H1 (cell line): ENCODE measurements at regions not wholly inside any gene's neighbourhood (a gene's known extent, or its start where the extent isn't known, plus 50 kb on each side); places are given as distances from the start of the nearest gene placed in this dataset.

Experiments used
- CTCF ChIA-PET: fragments of 300-600 bp; sonication (Branson Sonifier 250); formaldehyde crosslinking; loops from one replicate; lab custom pipeline; 2021; ENCODE audit not compliant: partially characterized antibody; lab: Charles Lee
- POLR2A ChIA-PET: fragments of 300-600 bp; sonication (Branson Sonifier 250); formaldehyde crosslinking; loops from one replicate; lab custom pipeline; 2021; ENCODE audit warnings: inconsistent platforms; ENCODE audit not compliant: partially characterized antibody; lab: Charles Lee
- DNase-seq, 2 experiments: peaks; one replicate each; pipeline versions ENCODE4 v3.0.0 to v3.0.0-alpha.2; 2010 to 2022; ENCODE audit warnings: low spot score in 2 of 2, low read depth in 1 of 2, mixed read lengths in 1 of 2
- FAIRE-seq: peaks from 2 replicates; lab custom pipeline; 2011; peaks lifted over from hg19 to GRCh38; lab: Jason Lieb, UNC
- H2AFZ ChIP-seq: 2 replicates; pipeline ENCODE4 v1.8.1; 2012; ENCODE audit warnings: low read length, inconsistent platforms
- H2AK5ac ChIP-seq: 2 replicates; pipeline ENCODE4 v1.6.1; 2013; ENCODE audit warnings: low read depth, low read length
- H2BK120ac ChIP-seq: replicated peaks from 2 replicates; pipeline ENCODE3; 2013; ENCODE audit warnings: low read depth, low read length, inconsistent platforms
- H2BK12ac ChIP-seq: 2 replicates; pipeline ENCODE4 v1.6.1; 2013; ENCODE audit warnings: low read depth, low read length
- H2BK15ac ChIP-seq: 2 replicates; pipeline ENCODE4 v1.6.1; 2013; ENCODE audit warnings: low read length
- H2BK20ac ChIP-seq: 2 replicates; pipeline ENCODE4 v1.6.1; 2013; ENCODE audit warnings: low read length
- H2BK5ac ChIP-seq: 2 replicates; pipeline ENCODE4 v1.6.1; 2013; ENCODE audit warnings: low read depth, low read length
- H3K14ac ChIP-seq: 2 replicates; pipeline ENCODE4 v1.6.1; 2013; ENCODE audit warnings: inconsistent platforms; ENCODE audit not compliant: insufficient read length
- H3K18ac ChIP-seq: 2 replicates; pipeline ENCODE4 v1.6.1; 2013; ENCODE audit warnings: low read length; ENCODE audit errors: extremely low read depth
- H3K23ac ChIP-seq: 2 replicates; pipeline ENCODE4 v1.6.1; 2013; ENCODE audit warnings: inconsistent platforms; ENCODE audit not compliant: insufficient read length
- H3K23me2 ChIP-seq: 2 replicates; pipeline ENCODE4 v1.6.1; 2013; ENCODE audit warnings: low read depth, low read length
- H3K27ac ChIP-seq: 2 replicates; pipeline ENCODE4 v1.6.1; 2011; ENCODE audit warnings: low read depth, low read length, inconsistent platforms
- H3K27me3 ChIP-seq, 4 experiments: replicated peaks in 1 of 4; 1 replicate in 1 of 4; 2 replicates in 3 of 4; pipeline versions ENCODE4 v1.6.1 to v1.8.1; 2011 to 2013; ENCODE audit warnings: low read length in 3 of 4, mild to moderate bottlenecking in 3 of 4, inconsistent platforms in 2 of 4, mixed read lengths in 2 of 4, moderate library complexity in 1 of 4; ENCODE audit not compliant: control insufficient read depth in 3 of 4, insufficient read depth in 3 of 4; ENCODE audit errors: extremely low read depth in 1 of 4
- H3K36me3 ChIP-seq, 4 experiments: 2 replicates each; pipeline versions ENCODE4 v1.6.1 to v1.8.1; 2011 to 2013; ENCODE audit warnings: mild to moderate bottlenecking in 4 of 4, low read length in 3 of 4, moderate library complexity in 2 of 4, control low read depth in 1 of 4, inconsistent platforms in 1 of 4; ENCODE audit not compliant: insufficient read depth in 4 of 4, control insufficient read depth in 2 of 4
- H3K4ac ChIP-seq: replicated peaks from 2 replicates; pipeline ENCODE3; 2013; ENCODE audit warnings: low read length, low read depth, mixed read lengths, inconsistent platforms; ENCODE audit not compliant: insufficient read length
- H3K4me1 ChIP-seq, 4 experiments: replicated peaks in 1 of 4; 1 replicate in 1 of 4; 2 replicates in 3 of 4; pipeline versions ENCODE4 v1.6.1 to v1.8.1; 2011 to 2013; ENCODE audit warnings: low read length in 3 of 4, inconsistent platforms in 2 of 4, mixed read lengths in 1 of 4; ENCODE audit not compliant: insufficient read depth in 4 of 4, control insufficient read depth in 3 of 4
- H3K4me2 ChIP-seq, 2 experiments: 2 replicates each; pipeline versions ENCODE4 v1.6.1 to v1.8.1; 2011 to 2013; ENCODE audit warnings: low read depth in 2 of 2, low read length in 2 of 2, control low read depth in 1 of 2, inconsistent platforms in 1 of 2, mild to moderate bottlenecking in 1 of 2; ENCODE audit not compliant: insufficient read depth in 1 of 2
- H3K4me3 ChIP-seq, 4 experiments: fragments of 200-600, 300-600 bp in 1 of 4; sonication (generic), shearing (Covaris generic), sonication (Bioruptor Twin) in 1 of 4; 2 replicates each; pipeline versions ENCODE4 v1.5.1 to v1.8.1; 2011 to 2016; ENCODE audit warnings: low read length in 4 of 4, low read depth in 3 of 4, control low read depth in 2 of 4, inconsistent platforms in 2 of 4, mild to moderate bottlenecking in 2 of 4, mixed read lengths in 1 of 4, moderate library complexity in 1 of 4; ENCODE audit not compliant: insufficient read depth in 2 of 4; ENCODE audit errors: extremely low read depth in 1 of 4
- H3K56ac ChIP-seq: replicated peaks from 2 replicates; pipeline ENCODE3; 2013; ENCODE audit warnings: low read depth, mild to moderate bottlenecking, mixed read lengths, low read length, inconsistent platforms; ENCODE audit not compliant: insufficient read length
- H3K79me1 ChIP-seq: 2 replicates; pipeline ENCODE4 v1.6.1; 2013; ENCODE audit warnings: low read depth, low read length, control low read depth
- H3K79me2 ChIP-seq, 2 experiments: 2 replicates each; pipeline versions ENCODE4 v1.6.1 to v1.8.1; 2012 to 2013; ENCODE audit warnings: low read length in 2 of 2, mild to moderate bottlenecking in 2 of 2, inconsistent platforms in 1 of 2; ENCODE audit not compliant: insufficient read depth in 2 of 2, control insufficient read depth in 1 of 2
- H3K9ac ChIP-seq, 4 experiments: replicated peaks in 1 of 4; 1 replicate in 1 of 4; 2 replicates in 3 of 4; pipeline versions ENCODE4 v1.6.1 to v1.8.1; 2011 to 2013; ENCODE audit warnings: low read depth in 3 of 4, low read length in 3 of 4, control low read depth in 2 of 4, mild to moderate bottlenecking in 2 of 4, moderate library complexity in 2 of 4, inconsistent platforms in 1 of 4; ENCODE audit errors: extremely low read depth in 1 of 4
- H3K9me3 ChIP-seq, 2 experiments: 2 replicates each; pipeline versions ENCODE4 v1.6.1 to v1.8.1; 2012 to 2013; ENCODE audit warnings: mild to moderate bottlenecking in 2 of 2, moderate library complexity in 2 of 2, control low read depth in 1 of 2, inconsistent platforms in 1 of 2, low read depth in 1 of 2, low read length in 1 of 2, mixed read lengths in 1 of 2; ENCODE audit not compliant: insufficient read depth in 2 of 2
- H4K20me1 ChIP-seq, 2 experiments: replicated peaks in 1 of 2; 2 replicates each; pipeline versions ENCODE3 to v1.8.1; 2011 to 2013; ENCODE audit warnings: inconsistent platforms in 2 of 2, low read length in 2 of 2, mild to moderate bottlenecking in 1 of 2; ENCODE audit not compliant: insufficient read depth in 2 of 2, control insufficient read depth in 1 of 2
- H4K5ac ChIP-seq: 2 replicates; pipeline ENCODE4 v1.6.1; 2013; ENCODE audit warnings: low read length, low read depth, mixed read lengths, inconsistent platforms; ENCODE audit not compliant: insufficient read length
- H4K8ac ChIP-seq: 2 replicates; pipeline ENCODE4 v1.8.0; 2013; ENCODE audit warnings: mild to moderate bottlenecking, moderate library complexity, low read length, inconsistent platforms; ENCODE audit not compliant: insufficient read depth; ENCODE audit errors: extremely low read depth
- H4K91ac ChIP-seq: replicated peaks from 2 replicates; pipeline ENCODE3; 2013; ENCODE audit warnings: low read length, mixed read lengths, inconsistent platforms; ENCODE audit not compliant: insufficient read length
- CBX5 ChIP-seq: fragments of 300-800, 300-1000 bp; sonication (generic); IDR thresholded peaks from 2 replicates; pipeline ENCODE4 v1.7.1; 2016; ENCODE audit warnings: antibody characterized with exemption, low read length, low read depth
- CREB1 ChIP-seq: IDR thresholded peaks from 2 replicates; pipeline ENCODE4 v1.6.1; 2012; ENCODE audit warnings: inconsistent platforms
- EZH2 ChIP-seq: fragments of 200-600 bp; sonication (generic); IDR thresholded peaks from 2 replicates; pipeline ENCODE4 v1.7.1; 2012; ENCODE audit warnings: low read depth, mild to moderate bottlenecking, moderate library complexity, low read length, inconsistent platforms; ENCODE audit not compliant: severe bottlenecking
- GTF2F1 ChIP-seq: IDR thresholded peaks from 2 replicates; pipeline ENCODE4 v1.6.1; 2012; ENCODE audit warnings: low read depth, low read length, improper control_type of control experiment, borderline replicate concordance
- HDAC2 ChIP-seq, 2 experiments: fragments of 300-600 bp in 1 of 2; sonication (generic) in 1 of 2; IDR thresholded peaks; 2 replicates each; pipeline ENCODE4 v1.6.1; 2011 to 2012; ENCODE audit warnings: low read depth in 2 of 2, low read length in 2 of 2, mild to moderate bottlenecking in 2 of 2, moderate library complexity in 2 of 2, borderline replicate concordance in 1 of 2, inconsistent platforms in 1 of 2
- MAFK ChIP-seq: IDR thresholded peaks from 2 replicates; pipeline ENCODE4 v1.6.1; 2012; ENCODE audit warnings: low read depth, mild to moderate bottlenecking, improper control_type of control experiment, low read length
- SAP30 ChIP-seq: fragments of 300-600 bp; sonication (generic); IDR thresholded peaks from 2 replicates; pipeline ENCODE4 v1.7.1; 2012; ENCODE audit warnings: low read length, moderate library complexity, mild to moderate bottlenecking, inconsistent platforms; ENCODE audit not compliant: insufficient read depth, insufficient replicate concordance
- SIRT6 ChIP-seq: IDR thresholded peaks from one replicate; pipeline ENCODE4 v1.7.1; 2012; ENCODE audit warnings: low read length, inconsistent platforms
- SP1 ChIP-seq: IDR thresholded peaks from 2 replicates; pipeline ENCODE4 v1.6.1; 2011; ENCODE audit warnings: low read depth, low read length
- TAF1 ChIP-seq: IDR thresholded peaks from 2 replicates; pipeline ENCODE4 v1.6.1; 2011; ENCODE audit warnings: mild to moderate bottlenecking, low read depth, low read length
- TCF12 ChIP-seq: IDR thresholded peaks from 2 replicates; pipeline ENCODE4 v1.6.1; 2011; ENCODE audit warnings: low read depth, mild to moderate bottlenecking, low read length
- ZNF274 ChIP-seq: IDR thresholded peaks from 2 replicates; pipeline ENCODE4 v1.7.0; 2012; ENCODE audit warnings: low read length, borderline replicate concordance; ENCODE audit errors: extremely low read depth
- WGBS, 2 experiments: shearing (Covaris generic) in 1 of 2; methylation state at CpG; one replicate each; pipeline versions ENCODE4 v1.1.6 to v1.1.7; 2013 to 2015; ENCODE audit warnings: low lambda C conversion rate in 2 of 2, mixed read lengths in 2 of 2, inconsistent platforms in 1 of 2, low coverage in 1 of 2, missing lambda C conversion rate in 1 of 2; ENCODE audit not compliant: insufficient replicate concordance in 2 of 2, insufficient coverage in 1 of 2, insufficient read length in 1 of 2; ENCODE audit errors: extremely low coverage in 1 of 2, missing lambda C conversion rate in 1 of 2; 5-methylcytosine and 5-hydroxymethylcytosine counted together
- TF ChIP-seq, protein P1 (sequence below): IDR thresholded peaks from 2 replicates; pipeline ENCODE4 v1.6.1; 2011; ENCODE audit warnings: low read depth, mild to moderate bottlenecking, low read length; ENCODE audit not compliant: insufficient read depth
- TF ChIP-seq, protein P2 (sequence below): IDR thresholded peaks from 2 replicates; pipeline ENCODE4 v1.6.1; 2011; ENCODE audit warnings: low read length, improper control_type of control experiment

DNA sequence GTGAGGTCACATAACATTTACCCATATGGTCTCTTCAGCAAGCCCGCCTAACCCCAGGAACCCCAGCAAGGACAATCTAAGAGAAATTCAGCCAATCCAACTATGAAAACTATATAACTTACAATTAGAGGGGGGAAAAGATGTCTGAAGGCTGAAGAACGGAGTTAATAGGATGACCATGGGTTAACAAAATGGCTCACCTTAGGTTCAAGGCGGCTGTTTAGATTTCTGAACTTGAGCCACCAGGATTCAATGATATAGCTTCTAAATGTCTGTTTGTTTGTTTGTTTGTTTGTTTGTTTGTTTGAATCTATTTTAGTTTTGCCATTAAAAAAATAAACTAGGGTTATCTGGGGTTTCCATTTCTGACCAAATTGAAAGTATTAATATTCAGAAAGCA is 109.8 kb upstream of the ZC3H12C start:
- H2BK120ac ChIP-seq, result no peak overlapping the region
- H3K18ac ChIP-seq, result no peak overlapping the region
- DNase-seq, result no peak
- H3K79me1 ChIP-seq, result no peaks in the 10 kb centered on the region
- no peak overlapping the region for H2AFZ ChIP-seq
- H3K36me3 ChIP-seq, result no peaks in the 10 kb centered on the region
- no peak overlapping the region for H3K27ac ChIP-seq
- H2AK5ac ChIP-seq, result no peak overlapping the region
- H3K4me3 ChIP-seq, result no peak overlapping the region
- H3K27me3 ChIP-seq, result no peaks in the 10 kb centered on the region
- H2BK15ac ChIP-seq, result no peak overlapping the region
- H4K91ac ChIP-seq, result no peak overlapping the region
- POLR2A ChIA-PET, result no interaction called here
- no peaks in the 10 kb centered on the region for H3K23me2 ChIP-seq
- no peak overlapping the region for H4K5ac ChIP-seq
- no peak overlapping the region for H2BK20ac ChIP-seq
- no peak for FAIRE-seq
- H3K4ac ChIP-seq, result no peak overlapping the region
- H4K20me1 ChIP-seq, result no peaks in the 10 kb centered on the region
- no peak overlapping the region for H2BK12ac ChIP-seq
- no peak overlapping the region for H3K14ac ChIP-seq
- no peak overlapping the region for H3K56ac ChIP-seq
- no peaks in the 10 kb centered on the region for H3K4me1 ChIP-seq
- no peak overlapping the region for H3K9ac ChIP-seq
- no peak overlapping the region for H3K4me2 ChIP-seq
- 90% methylated on average over 3 of the region's 3 CpGs; no CpG with 5 or more reads in 1 of the 2 experiments for WGBS, 2 experiments
- CTCF ChIA-PET, result interaction anchor here (1.3 kb wide), 1 partner anchor 14 kb away, joined by 3 read pairs; no protein-coding TSS in a partner anchor
- H3K23ac ChIP-seq, result no peak overlapping the region
- H4K8ac ChIP-seq, result no peak overlapping the region
- H3K9me3 ChIP-seq, result no peaks in the 10 kb centered on the region
- H3K79me2 ChIP-seq, result no peaks in the 10 kb centered on the region
- H2BK5ac ChIP-seq, result no peak overlapping the region
- TF ChIP-seq, protein P1, sequence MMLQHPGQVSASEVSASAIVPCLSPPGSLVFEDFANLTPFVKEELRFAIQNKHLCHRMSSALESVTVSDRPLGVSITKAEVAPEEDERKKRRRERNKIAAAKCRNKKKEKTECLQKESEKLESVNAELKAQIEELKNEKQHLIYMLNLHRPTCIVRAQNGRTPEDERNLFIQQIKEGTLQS, result no peak
- no peak for TF ChIP-seq SIRT6
- TF ChIP-seq HDAC2 (IDR thresholded peaks at IDR 0.05; ENCODE audit: borderline replicate concordance in 1 of 2, low read depth in 2 of 2, low read length in 2 of 2), result no peak
- TF ChIP-seq CBX5, result no peak
- TF ChIP-seq SP1, result no peak
- no peak for TF ChIP-seq CREB1
- TF ChIP-seq ZNF274, result no peak
- TF ChIP-seq, protein P2, sequence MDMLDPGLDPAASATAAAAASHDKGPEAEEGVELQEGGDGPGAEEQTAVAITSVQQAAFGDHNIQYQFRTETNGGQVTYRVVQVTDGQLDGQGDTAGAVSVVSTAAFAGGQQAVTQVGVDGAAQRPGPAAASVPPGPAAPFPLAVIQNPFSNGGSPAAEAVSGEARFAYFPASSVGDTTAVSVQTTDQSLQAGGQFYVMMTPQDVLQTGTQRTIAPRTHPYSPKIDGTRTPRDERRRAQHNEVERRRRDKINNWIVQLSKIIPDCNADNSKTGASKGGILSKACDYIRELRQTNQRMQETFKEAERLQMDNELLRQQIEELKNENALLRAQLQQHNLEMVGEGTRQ, result no peak
- no peak for TF ChIP-seq TAF1
- no peak for TF ChIP-seq EZH2
- TF ChIP-seq GTF2F1, result no peak
- no peak for TF ChIP-seq MAFK
- TF ChIP-seq TCF12, result no peak
- no peak for TF ChIP-seq SAP30
